SH-SY5Y (cell line): ENCODE measurements at regions not wholly inside any gene's neighbourhood (a gene's known extent, or its start where the extent isn't known, plus 50 kb on each side); places are given as distances from the start of the nearest gene placed in this dataset.

Source experiments
- GATA2 ChIP-seq: IDR thresholded peaks from 2 replicates; pipeline ENCODE4 v1.6.1; 2011; ENCODE audit warnings: mild to moderate bottlenecking, low read depth, low read length
- GATA3 ChIP-seq: IDR thresholded peaks from 2 replicates; pipeline ENCODE4 v1.6.1; 2011; ENCODE audit warnings: low read depth, mild to moderate bottlenecking, low read length, moderate library complexity

- TF ChIP-seq GATA2, result no peak
- TF ChIP-seq GATA3, result no peak
Observed at GRCh38 chr6:134866563-134866962, 83.3 kb downstream of the ALDH8A1 start.

DNA sequence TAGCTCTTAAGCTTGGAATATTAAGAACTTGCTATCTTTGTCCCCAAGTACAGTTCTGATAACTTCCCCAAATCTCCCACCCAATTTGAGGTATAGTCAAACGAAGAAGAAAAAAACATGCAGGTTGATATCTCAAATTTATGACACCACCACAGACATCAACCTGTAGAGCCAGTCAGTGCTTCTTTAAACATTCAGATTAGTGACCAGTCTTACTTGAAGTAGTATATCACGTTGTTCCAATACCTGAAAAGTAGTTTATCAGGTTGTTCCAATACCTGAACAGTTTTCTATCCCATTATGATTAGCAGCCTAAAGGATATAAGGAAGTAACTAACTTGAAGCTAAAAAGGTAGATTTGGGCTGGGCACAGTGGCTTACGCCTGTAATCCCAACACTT is 85.3 kb downstream of the ALDH8A1 start:
- TF ChIP-seq GATA3 (no peak), GATA2 (no peak)

GRCh38 chr6:134863763-134864510 is 86.0 kb downstream of the ALDH8A1 start:
- TF ChIP-seq GATA2 (no peak), GATA3 (no peak)

DNA sequence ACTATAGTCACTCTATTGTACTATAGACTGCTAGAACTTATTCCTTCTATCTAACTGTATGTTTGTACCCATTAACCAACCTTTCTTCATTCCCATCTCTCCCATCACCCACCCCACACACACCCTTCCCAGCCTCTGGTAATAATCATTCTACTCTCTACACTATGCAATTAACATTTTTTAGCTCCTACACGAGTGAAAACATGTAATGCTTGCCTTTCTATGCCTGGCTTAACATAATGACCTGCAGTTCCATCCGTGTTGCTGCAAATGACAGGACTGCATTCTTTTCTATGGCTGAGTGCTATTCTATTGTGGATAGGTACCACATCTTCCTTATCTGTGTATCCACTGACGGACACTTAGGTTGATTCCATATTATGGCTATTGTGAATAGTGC is 95.5 kb downstream of the ALDH8A1 start:
- TF ChIP-seq GATA3 (no peak), GATA2 (no peak)

DNA sequence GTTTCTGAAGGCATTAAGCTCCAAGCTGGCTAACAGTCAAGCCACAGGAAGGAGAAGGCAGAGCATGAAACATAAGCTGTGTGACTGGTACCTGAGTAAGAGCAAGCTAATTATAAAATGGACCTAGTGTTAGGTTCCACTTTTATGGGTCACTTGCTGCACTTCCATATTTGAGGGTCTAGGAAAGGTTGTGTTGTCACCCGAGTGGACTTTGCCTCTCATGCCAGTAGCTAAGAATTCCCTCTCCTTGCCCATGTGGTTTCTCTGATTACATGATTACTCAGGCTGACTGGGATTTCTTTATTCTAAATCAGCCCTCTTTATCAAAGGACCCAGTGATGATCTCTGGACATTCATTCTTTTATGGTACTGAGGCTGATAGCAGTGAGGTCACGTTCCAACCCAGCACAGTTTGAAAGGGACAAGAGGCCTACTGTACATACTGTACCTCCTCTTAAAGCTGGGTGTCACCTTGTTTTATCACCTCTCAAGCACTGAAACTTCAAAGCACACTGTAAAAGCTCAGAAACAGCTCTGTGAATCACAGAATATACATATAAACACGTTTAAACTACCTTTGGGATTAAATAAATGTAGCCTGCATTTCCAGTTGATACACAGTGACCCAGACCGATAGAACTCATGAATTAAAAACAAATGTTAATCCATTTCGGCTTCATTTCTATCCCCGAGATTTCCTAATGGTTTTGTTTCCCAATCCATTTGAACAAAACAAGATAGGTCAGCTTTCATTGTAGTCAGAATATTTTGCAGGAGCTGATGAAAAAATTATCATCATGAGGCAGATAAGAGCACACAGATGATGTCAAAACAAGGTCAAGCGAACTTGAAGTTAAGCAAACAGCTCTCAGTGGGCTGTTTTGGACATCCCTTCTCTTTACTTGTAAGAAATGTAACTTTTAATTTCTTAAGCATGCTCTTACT is 96.5 kb downstream of the ALDH8A1 start:
- no peak for TF ChIP-seq GATA2
- TF ChIP-seq GATA3, result no peak

DNA sequence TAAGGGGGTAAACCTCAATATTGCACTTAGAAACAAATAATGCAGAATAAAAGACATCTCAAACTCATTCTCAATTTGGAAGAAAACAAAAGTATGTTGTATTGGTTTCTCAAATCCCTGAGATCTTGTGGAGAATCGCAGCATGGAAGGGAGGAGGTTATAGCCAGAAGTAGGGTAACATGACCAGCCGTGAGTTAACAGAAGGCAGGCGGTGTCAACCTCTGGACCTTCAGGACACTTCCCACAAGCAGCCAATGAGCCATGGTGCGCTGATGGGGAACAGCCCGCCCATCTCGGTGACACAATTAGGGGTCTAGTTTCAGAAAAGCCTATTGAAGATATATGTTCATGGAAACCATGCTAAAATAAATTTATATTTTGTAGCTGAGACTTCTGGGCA is 98.4 kb downstream of the ALDH8A1 start:
- TF ChIP-seq GATA3, result no peak
- no peak for TF ChIP-seq GATA2

GRCh38 chr6:134850721-134851305 is 99.1 kb downstream of the ALDH8A1 start:
- TF ChIP-seq GATA3 (no peak), GATA2 (no peak)

DNA sequence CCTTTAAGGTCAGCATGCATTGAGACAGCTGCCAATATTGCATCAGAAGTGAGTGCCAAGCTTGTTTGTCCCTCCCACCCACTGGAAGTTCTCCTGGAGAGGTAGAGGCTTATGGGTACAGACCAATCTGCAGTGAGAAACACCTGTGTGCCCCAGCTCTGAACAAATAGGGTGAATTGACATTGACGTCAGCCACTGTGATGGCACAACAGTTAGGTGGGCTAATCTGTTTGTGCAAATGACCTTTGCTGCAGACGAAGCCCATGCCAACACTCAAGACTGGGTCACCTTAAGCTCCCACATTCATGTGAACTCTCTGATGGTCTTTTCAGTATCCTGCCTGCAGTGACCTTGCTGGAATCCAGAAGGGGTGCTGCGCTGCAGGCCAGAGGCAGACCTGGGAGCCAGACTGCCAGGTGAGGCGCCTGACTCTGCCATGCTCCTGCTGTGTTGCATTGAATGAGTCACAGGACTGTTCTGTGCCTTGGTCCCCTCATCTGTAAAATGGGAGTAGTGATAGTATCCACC is 99.9 kb downstream of the ALDH8A1 start:
- TF ChIP-seq GATA2 (no peak), GATA3 (no peak)

- TF ChIP-seq GATA3 (no peak), GATA2 (no peak)
Observed at GRCh38 chr6:134848076-134848475, 101.8 kb downstream of the ALDH8A1 start.

GRCh38 chr6:134846865-134847264 is 103.0 kb downstream of the ALDH8A1 start:
- no peak for TF ChIP-seq GATA3
- TF ChIP-seq GATA2, result no peak

- no peak for TF ChIP-seq GATA2
- TF ChIP-seq GATA3, result no peak
Observed at GRCh38 chr6:134846031-134846430, 103.9 kb downstream of the ALDH8A1 start.

DNA sequence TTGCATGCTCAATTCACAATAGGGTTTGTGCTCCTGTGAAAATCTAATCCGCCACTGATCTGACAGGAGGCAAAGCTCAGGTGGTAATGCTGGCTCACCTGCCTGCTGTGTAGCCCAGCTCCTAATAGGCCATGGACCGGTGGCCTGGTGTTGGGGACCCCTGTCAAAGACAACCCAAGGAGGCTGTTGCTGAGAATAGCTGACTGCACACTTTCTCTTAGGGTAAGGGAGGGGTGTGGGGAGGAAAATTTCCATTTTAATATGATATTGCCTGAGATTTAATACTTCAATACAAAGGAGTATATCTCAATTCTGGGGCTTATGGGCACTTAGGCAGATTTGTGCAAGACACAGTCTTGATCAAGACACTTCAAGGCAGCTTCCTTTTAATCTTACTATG is 105.8 kb downstream of the ALDH8A1 start:
- TF ChIP-seq GATA2 (no peak), GATA3 (no peak)

DNA sequence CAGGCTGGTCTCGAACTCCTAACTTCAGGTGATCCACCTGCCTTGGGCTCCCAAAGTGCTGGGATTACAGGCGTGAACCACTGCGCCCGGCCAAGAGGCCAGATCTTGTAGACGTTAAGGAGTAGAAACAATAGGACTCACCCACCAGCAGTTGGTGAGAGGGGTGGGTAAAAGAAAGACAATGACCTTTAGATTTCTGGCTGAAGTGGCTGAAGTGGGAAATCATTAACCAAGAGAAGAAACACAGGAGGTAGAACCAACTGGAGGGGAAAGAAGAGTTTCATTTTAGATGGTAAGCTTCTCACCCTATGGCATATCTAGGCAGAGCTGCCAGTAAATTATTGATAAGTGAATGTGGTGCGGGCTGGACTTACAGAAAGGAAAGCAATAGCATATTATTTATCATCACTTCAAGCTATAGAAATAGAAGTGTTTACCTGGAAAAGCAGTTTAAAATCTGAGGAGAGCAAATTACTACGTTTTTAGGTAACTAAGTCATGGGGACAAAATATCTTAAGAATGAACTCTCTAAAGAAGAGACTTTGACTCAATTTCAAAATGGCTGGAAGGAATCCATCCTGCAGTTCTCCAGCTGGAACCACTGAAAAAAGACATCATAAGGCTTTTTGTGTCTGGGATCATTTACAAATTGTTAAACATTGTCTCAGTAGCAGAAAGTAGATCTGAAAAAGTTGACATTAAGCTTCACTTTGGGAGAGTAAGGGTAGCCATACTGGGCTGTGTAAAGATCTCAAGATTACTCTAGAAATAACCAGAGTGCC is 109.6 kb downstream of the ALDH8A1 start:
- no peak for TF ChIP-seq GATA3
- no peak for TF ChIP-seq GATA2
